Neural cell (in vitro differentiated cells): ENCODE measurements at regions not wholly inside any gene's neighbourhood (a gene's known extent, or its start where the extent isn't known, plus 50 kb on each side); places are given as distances from the start of the nearest gene placed in this dataset.

Source experiments
- H2AFZ ChIP-seq: fragments of 200-600, 300-800 bp; sonication (generic), shearing (Covaris generic); 2 replicates; pipeline ENCODE4 v1.6.0; 2014; ENCODE audit warnings: low read depth, mild to moderate bottlenecking, antibody characterized with exemption, low read length, moderate library complexity
- H3F3A ChIP-seq: fragments of 200-600 bp; shearing (Covaris generic); 2 replicates; pipeline ENCODE4 v1.6.1; 2016; ENCODE audit warnings: mild to moderate bottlenecking, moderate library complexity, mixed read lengths, antibody characterized with exemption, low read length; ENCODE audit not compliant: insufficient read depth, poor library complexity, severe bottlenecking
- H3K27ac ChIP-seq: fragments of 200-600, 300-800 bp; sonication (generic), shearing (Covaris generic); 2 replicates; pipeline ENCODE4 v1.5.1; 2014; ENCODE audit warnings: mild to moderate bottlenecking, low read length, moderate library complexity
- H3K27me3 ChIP-seq: fragments of 300-800, 200-600 bp; sonication (generic), shearing (Covaris generic); 2 replicates; pipeline ENCODE4 v1.6.0; 2014; ENCODE audit warnings: mild to moderate bottlenecking, low read depth, low read length, moderate library complexity; ENCODE audit not compliant: insufficient read depth
- H3K36me3 ChIP-seq: fragments of 300-800, 200-600 bp; sonication (generic), shearing (Covaris generic); 2 replicates; pipeline ENCODE4 v1.5.1; 2014; ENCODE audit warnings: mild to moderate bottlenecking, antibody characterized with exemption, low read length, moderate library complexity; ENCODE audit not compliant: insufficient read depth
- H3K4me2 ChIP-seq: fragments of 300-800, 200-600 bp; sonication (generic), shearing (Covaris generic); 2 replicates; pipeline ENCODE4 v1.6.0; 2014; ENCODE audit warnings: mild to moderate bottlenecking, low read length
- H3K4me3 ChIP-seq: fragments of 300-800, 200-600 bp; sonication (generic), shearing (Covaris generic); 2 replicates; pipeline ENCODE4 v1.5.1; 2014; ENCODE audit warnings: mild to moderate bottlenecking, low read length, moderate library complexity
- H3K79me2 ChIP-seq: fragments of 200-600 bp; shearing (Covaris generic); replicated peaks from 2 replicates; pipeline ENCODE4 v1.6.0; 2014; ENCODE audit warnings: mild to moderate bottlenecking, low read length, moderate library complexity; ENCODE audit not compliant: insufficient read depth
- H3K9ac ChIP-seq: fragments of 300-800, 200-600 bp; sonication (generic), shearing (Covaris generic); 2 replicates; pipeline ENCODE4 v1.6.1; 2016; ENCODE audit warnings: mild to moderate bottlenecking, low read length, mixed read lengths
- H3K9me2 ChIP-seq: fragments of 200-600 bp; shearing (Covaris generic); 2 replicates; pipeline ENCODE4 v1.6.1; 2016; ENCODE audit warnings: mild to moderate bottlenecking, low read length, mixed read lengths; ENCODE audit not compliant: insufficient read depth
- H3K9me3 ChIP-seq: fragments of 200-600, 300-800 bp; sonication (generic), shearing (Covaris generic); 2 replicates; pipeline ENCODE4 v1.6.1; 2016; ENCODE audit warnings: mild to moderate bottlenecking, mixed run types, low read length, moderate library complexity, mixed read lengths
- H4K20me1 ChIP-seq: fragments of 200-600 bp; shearing (Covaris generic); 2 replicates; pipeline ENCODE4 v1.6.1; 2016; ENCODE audit warnings: mild to moderate bottlenecking, mixed run types; ENCODE audit not compliant: insufficient read depth
- EP300 ChIP-seq: fragments of 450-650 bp; conservative IDR thresholded peaks from 2 replicates; pipeline ENCODE4 v1.6.1; 2014; ENCODE audit warnings: antibody characterized with exemption, mild to moderate bottlenecking, moderate library complexity; ENCODE audit not compliant: poor library complexity, severe bottlenecking
- EZH2 ChIP-seq: fragments of 200-600, 300-800 bp; shearing (Covaris generic), sonication (generic); IDR thresholded peaks from 2 replicates; pipeline ENCODE4 v1.6.1; 2014; ENCODE audit warnings: antibody characterized with exemption, low read length, borderline replicate concordance, mild to moderate bottlenecking; ENCODE audit not compliant: insufficient read depth, poor library complexity, severe bottlenecking
- MXI1 ChIP-seq: fragments of 450-650 bp; conservative IDR thresholded peaks from 2 replicates; pipeline ENCODE4 v1.6.1; 2014; ENCODE audit warnings: antibody characterized with exemption, mild to moderate bottlenecking; ENCODE audit not compliant: poor library complexity, severe bottlenecking
- POLR2AphosphoS5 ChIP-seq: IDR thresholded peaks from 2 replicates; pipeline ENCODE4 v1.6.1; 2012
- RAD21 ChIP-seq: fragments of 450-650 bp; conservative IDR thresholded peaks from 2 replicates; pipeline ENCODE4 v1.6.1; 2014; ENCODE audit warnings: antibody characterized with exemption, mild to moderate bottlenecking, moderate library complexity
- SMC3 ChIP-seq: fragments of 450-650 bp; conservative IDR thresholded peaks from 2 replicates; pipeline ENCODE4 v1.6.1; 2014; ENCODE audit warnings: antibody characterized with exemption, mild to moderate bottlenecking, moderate library complexity; ENCODE audit not compliant: poor library complexity
- TAF1 ChIP-seq: IDR thresholded peaks from 2 replicates; pipeline ENCODE4 v1.6.1; 2012; ENCODE audit warnings: low read depth
- TF ChIP-seq, protein P1 (sequence below): fragments of 450-650 bp; IDR thresholded peaks from 2 replicates; pipeline ENCODE4 v1.5.1; 2014; ENCODE audit warnings: antibody characterized with exemption, mild to moderate bottlenecking, moderate library complexity; ENCODE audit not compliant: poor library complexity, severe bottlenecking
- TF ChIP-seq, protein P2 (sequence below): IDR thresholded peaks from 2 replicates; pipeline ENCODE4 v1.6.1; 2012; ENCODE audit warnings: borderline replicate concordance

DNA sequence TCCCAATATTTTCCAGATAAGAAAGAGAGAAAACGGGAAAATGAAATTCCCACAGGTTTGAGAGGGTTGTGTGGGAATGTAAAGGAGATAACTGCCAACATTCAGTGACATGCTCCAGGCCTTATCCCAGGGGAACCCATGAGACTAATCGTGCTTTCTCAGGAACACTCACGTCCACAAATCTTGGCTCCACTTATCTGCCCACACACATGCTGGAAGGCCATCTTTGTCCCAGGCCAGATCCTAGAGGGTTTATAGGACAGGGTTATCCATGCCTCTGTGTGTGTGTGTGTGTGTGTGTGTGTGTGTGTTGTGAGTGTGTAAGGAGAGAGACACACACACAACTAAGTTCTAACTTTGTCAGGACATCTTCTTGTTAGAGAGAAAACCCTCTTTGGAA lies 182.2 kb upstream of the E2F7 start:
- Histone ChIP-seq H3K79me2 (no peaks in the 10 kb centered on the region), H3K9me3 (no peaks in the 10 kb centered on the region), H3K4me3 (no peak overlapping the region), H3K36me3 (no peaks in the 10 kb centered on the region), H3K4me2 (no peak overlapping the region), H3K9me2 (no peaks in the 10 kb centered on the region), H3F3A (no peaks in the 10 kb centered on the region), H2AFZ (no peak overlapping the region), H4K20me1 (no peaks in the 10 kb centered on the region), H3K9ac (no peak overlapping the region), H3K27me3 (no peaks in the 10 kb centered on the region), H3K27ac (no peak overlapping the region)
- TF ChIP-seq POLR2AphosphoS5, result no peak

DNA sequence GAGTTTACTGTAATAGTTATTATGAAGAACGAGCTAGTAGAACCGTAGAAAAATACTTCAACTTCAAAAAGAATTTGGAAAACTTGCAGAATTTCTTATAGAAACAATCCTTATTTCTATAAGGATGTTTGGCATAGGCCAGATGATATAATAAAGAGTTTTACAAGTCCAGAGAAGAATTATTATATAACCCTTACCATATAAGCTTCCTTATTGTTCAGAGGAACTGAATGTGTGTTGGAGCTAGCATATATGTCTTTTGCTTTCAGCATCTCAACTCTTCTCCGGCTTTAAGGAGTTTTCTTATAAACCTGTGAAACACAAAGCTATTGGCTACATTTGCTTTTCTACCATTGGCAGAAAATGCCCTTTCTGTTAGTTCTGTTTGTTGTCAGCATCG lies 178.0 kb upstream of the E2F7 start:
- no peak overlapping the region for H3K4me2 ChIP-seq
- no peaks in the 10 kb centered on the region for H3K27me3 ChIP-seq
- H3K27ac ChIP-seq, result no peak overlapping the region
- H3K9ac ChIP-seq, result no peak overlapping the region
- H3K79me2 ChIP-seq, result no peaks in the 10 kb centered on the region
- no peak overlapping the region for H2AFZ ChIP-seq
- no peaks in the 10 kb centered on the region for H3K9me3 ChIP-seq
- no peak for TF ChIP-seq RAD21
- TF ChIP-seq EZH2, result no peak
- TF ChIP-seq, protein P1, sequence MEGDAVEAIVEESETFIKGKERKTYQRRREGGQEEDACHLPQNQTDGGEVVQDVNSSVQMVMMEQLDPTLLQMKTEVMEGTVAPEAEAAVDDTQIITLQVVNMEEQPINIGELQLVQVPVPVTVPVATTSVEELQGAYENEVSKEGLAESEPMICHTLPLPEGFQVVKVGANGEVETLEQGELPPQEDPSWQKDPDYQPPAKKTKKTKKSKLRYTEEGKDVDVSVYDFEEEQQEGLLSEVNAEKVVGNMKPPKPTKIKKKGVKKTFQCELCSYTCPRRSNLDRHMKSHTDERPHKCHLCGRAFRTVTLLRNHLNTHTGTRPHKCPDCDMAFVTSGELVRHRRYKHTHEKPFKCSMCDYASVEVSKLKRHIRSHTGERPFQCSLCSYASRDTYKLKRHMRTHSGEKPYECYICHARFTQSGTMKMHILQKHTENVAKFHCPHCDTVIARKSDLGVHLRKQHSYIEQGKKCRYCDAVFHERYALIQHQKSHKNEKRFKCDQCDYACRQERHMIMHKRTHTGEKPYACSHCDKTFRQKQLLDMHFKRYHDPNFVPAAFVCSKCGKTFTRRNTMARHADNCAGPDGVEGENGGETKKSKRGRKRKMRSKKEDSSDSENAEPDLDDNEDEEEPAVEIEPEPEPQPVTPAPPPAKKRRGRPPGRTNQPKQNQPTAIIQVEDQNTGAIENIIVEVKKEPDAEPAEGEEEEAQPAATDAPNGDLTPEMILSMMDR, result no peak
- no peak for TF ChIP-seq SMC3
- no peak for TF ChIP-seq TAF1
- TF ChIP-seq MXI1, result no peak
- no peak for TF ChIP-seq POLR2AphosphoS5
- TF ChIP-seq, protein P2, sequence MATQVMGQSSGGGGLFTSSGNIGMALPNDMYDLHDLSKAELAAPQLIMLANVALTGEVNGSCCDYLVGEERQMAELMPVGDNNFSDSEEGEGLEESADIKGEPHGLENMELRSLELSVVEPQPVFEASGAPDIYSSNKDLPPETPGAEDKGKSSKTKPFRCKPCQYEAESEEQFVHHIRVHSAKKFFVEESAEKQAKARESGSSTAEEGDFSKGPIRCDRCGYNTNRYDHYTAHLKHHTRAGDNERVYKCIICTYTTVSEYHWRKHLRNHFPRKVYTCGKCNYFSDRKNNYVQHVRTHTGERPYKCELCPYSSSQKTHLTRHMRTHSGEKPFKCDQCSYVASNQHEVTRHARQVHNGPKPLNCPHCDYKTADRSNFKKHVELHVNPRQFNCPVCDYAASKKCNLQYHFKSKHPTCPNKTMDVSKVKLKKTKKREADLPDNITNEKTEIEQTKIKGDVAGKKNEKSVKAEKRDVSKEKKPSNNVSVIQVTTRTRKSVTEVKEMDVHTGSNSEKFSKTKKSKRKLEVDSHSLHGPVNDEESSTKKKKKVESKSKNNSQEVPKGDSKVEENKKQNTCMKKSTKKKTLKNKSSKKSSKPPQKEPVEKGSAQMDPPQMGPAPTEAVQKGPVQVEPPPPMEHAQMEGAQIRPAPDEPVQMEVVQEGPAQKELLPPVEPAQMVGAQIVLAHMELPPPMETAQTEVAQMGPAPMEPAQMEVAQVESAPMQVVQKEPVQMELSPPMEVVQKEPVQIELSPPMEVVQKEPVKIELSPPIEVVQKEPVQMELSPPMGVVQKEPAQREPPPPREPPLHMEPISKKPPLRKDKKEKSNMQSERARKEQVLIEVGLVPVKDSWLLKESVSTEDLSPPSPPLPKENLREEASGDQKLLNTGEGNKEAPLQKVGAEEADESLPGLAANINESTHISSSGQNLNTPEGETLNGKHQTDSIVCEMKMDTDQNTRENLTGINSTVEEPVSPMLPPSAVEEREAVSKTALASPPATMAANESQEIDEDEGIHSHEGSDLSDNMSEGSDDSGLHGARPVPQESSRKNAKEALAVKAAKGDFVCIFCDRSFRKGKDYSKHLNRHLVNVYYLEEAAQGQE, result no peak
- no peak for TF ChIP-seq EP300
- no peaks in the 10 kb centered on the region for H3K36me3 ChIP-seq
- no peaks in the 10 kb centered on the region for H3K9me2 ChIP-seq
- H3K4me3 ChIP-seq, result no peak overlapping the region
- no peaks in the 10 kb centered on the region for H3F3A ChIP-seq
- no peaks in the 10 kb centered on the region for H4K20me1 ChIP-seq

DNA sequence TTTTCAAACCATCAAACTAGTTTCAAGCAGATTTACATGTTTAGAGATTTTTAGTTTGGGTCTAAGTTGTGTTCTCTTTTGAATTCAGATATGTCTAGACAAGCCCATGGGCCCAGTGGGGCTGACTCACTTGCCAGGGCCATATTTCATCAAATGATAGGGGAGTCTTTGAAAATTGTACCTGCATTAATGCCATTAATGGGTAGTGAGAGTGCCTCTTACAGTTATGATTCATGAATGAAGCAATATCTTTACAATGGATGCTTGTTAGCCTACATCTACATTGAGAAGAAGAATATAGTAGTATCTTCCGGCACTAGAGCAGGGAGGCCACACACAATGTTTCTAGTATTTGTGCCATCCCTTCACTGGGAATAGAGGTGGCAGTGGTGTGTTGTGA lies 174.2 kb upstream of the E2F7 start:
- Histone ChIP-seq H3K79me2 (no peaks in the 10 kb centered on the region), H3K9me3 (no peaks in the 10 kb centered on the region), H2AFZ (no peak overlapping the region), H3F3A (no peaks in the 10 kb centered on the region), H3K27me3 (no peaks in the 10 kb centered on the region), H3K4me3 (no peak overlapping the region), H3K27ac (no peak overlapping the region), H3K36me3 (no peaks in the 10 kb centered on the region), H4K20me1 (no peaks in the 10 kb centered on the region), H3K9ac (no peak overlapping the region), H3K4me2 (no peak overlapping the region), H3K9me2 (no peaks in the 10 kb centered on the region)
- TF ChIP-seq SMC3 (no peak), TAF1 (no peak), EZH2 (no peak), MXI1 (no peak), RAD21 (no peak), EP300 (no peak), POLR2AphosphoS5 (no peak)
- TF ChIP-seq, protein P2, result no peak
- TF ChIP-seq, protein P1, result no peak
